Common myeloid progenitor, CD34-positive (primary cell): ENCODE measurements at regions not wholly inside any gene's neighbourhood (a gene's known extent, or its start where the extent isn't known, plus 50 kb on each side); places are given as distances from the start of the nearest gene placed in this dataset.

Experiments used
- CTCF ChIA-PET: fragments of 350-600 bp; sonication (Branson Sonifier 250); formaldehyde crosslinking; loops from one replicate; lab custom pipeline; 2021; ENCODE audit warnings: antibody characterized with exemption; lab: Charles Lee
- POLR2A ChIA-PET: fragments of 350-600 bp; sonication (Branson Sonifier 250); formaldehyde crosslinking; loops from one replicate; lab custom pipeline; 2021; ENCODE audit warnings: antibody characterized with exemption; lab: Charles Lee
- DNase-seq, 3 donors: peaks; one replicate each; pipeline versions ENCODE4 v3.0.0 to v3.0.0-alpha.2; 2013
- H3K27ac ChIP-seq, 2 experiments: 1 replicate in 1 of 2; 2 replicates in 1 of 2; pipeline ENCODE4 v1.7.0; 2013; ENCODE audit warnings: inconsistent platforms in 2 of 2, low read length in 2 of 2, mild to moderate bottlenecking in 2 of 2, low read depth in 1 of 2, moderate library complexity in 1 of 2; ENCODE audit not compliant: severe bottlenecking in 2 of 2, insufficient read depth in 1 of 2, poor library complexity in 1 of 2
- H3K27me3 ChIP-seq, 5 experiments: replicated peaks in 2 of 5; 1 replicate in 3 of 5; 2 replicates in 2 of 5; pipeline versions ENCODE4 v1.6.1 to v1.7.0; 2013; ENCODE audit warnings: low read length in 4 of 5, mild to moderate bottlenecking in 2 of 5, moderate library complexity in 2 of 5, inconsistent platforms in 1 of 5; ENCODE audit not compliant: insufficient read depth in 5 of 5, control insufficient read depth in 4 of 5
- H3K36me3 ChIP-seq, 4 experiments: 1 replicate in 2 of 4; 2 replicates in 2 of 4; pipeline versions ENCODE4 v1.6.1 to v1.7.0; 2013; ENCODE audit warnings: low read length in 3 of 4, control low read depth in 1 of 4, mild to moderate bottlenecking in 1 of 4; ENCODE audit not compliant: control insufficient read depth in 4 of 4, insufficient read depth in 4 of 4
- H3K4me1 ChIP-seq, 4 experiments: 1 replicate in 3 of 4; 2 replicates in 1 of 4; pipeline versions ENCODE4 v1.6.1 to v1.7.1; 2013; ENCODE audit warnings: low read length in 3 of 4, mild to moderate bottlenecking in 3 of 4, control low read depth in 1 of 4, inconsistent platforms in 1 of 4, moderate library complexity in 1 of 4; ENCODE audit not compliant: control insufficient read depth in 4 of 4, insufficient read depth in 4 of 4; ENCODE audit errors: control extremely low read depth in 1 of 4
- H3K4me3 ChIP-seq, 7 experiments: 1 replicate in 4 of 7; 2 replicates in 3 of 7; pipeline versions ENCODE4 v1.5.1 to v1.7.0; 2013; ENCODE audit warnings: mild to moderate bottlenecking in 7 of 7, low read length in 6 of 7, moderate library complexity in 6 of 7, inconsistent platforms in 2 of 7, low read depth in 2 of 7, control low read depth in 1 of 7; ENCODE audit not compliant: insufficient read depth in 4 of 7, control insufficient read depth in 1 of 7; ENCODE audit errors: extremely low read depth in 1 of 7
- H3K9me3 ChIP-seq, 5 experiments: 1 replicate in 4 of 5; 2 replicates in 1 of 5; pipeline versions ENCODE4 v1.6.1 to v1.7.1; 2013; ENCODE audit warnings: low read length in 4 of 5, mild to moderate bottlenecking in 2 of 5, inconsistent platforms in 1 of 5, low read depth in 1 of 5, moderate library complexity in 1 of 5; ENCODE audit not compliant: control insufficient read depth in 4 of 5, insufficient read depth in 2 of 5; ENCODE audit errors: control extremely low read depth in 1 of 5
- WGBS: methylation state at CpG from one replicate; pipeline ENCODE4 v1.1.5; 2013; ENCODE audit not compliant: insufficient coverage; 5-methylcytosine and 5-hydroxymethylcytosine counted together

DNA sequence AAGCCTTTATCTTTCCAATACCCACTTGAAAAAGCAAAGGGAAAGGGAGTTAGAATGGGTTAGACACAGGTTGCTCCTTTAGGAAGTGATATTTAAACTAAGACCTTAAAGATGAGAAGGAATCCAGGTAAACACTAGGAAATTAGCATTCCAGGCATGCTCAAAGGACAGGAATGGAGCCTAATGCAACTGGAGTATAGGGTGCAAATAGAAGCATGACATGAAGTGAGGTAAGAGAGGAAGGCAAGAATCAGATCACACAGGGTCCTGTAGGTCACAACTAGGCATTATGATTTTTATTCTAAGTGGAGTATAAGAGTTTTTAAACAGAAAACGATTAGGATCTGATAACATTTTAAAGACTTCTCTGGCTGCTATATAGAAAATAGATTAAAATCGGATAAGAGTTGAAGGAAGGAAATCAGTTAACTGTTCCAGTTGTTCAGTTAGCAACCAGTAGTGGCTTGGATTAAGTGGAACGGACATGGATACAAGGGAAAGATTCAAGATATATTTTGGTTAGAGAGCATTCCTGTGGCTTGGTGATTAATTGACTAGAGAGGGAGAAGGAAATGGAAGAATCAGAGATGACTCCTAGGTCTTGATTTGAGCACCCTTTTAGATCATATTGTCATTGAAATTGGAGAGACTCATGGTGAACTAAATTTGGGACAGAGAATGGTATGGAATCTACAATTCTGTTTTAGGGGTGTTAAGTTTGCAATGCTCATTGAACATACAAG, 95.9 kb downstream of the FBXO4 start:
- H3K27me3 ChIP-seq = peaks cover 0 to 7% (median 2%) of the 10 kb centered on the region in 5 experiments
- peaks cover 0 to 3% (median 0%) of the 10 kb centered on the region in 5 experiments for H3K9me3 ChIP-seq
- POLR2A ChIA-PET = no interaction called here
- CTCF ChIA-PET = no interaction called here
- no peaks in the 10 kb centered on the region for H3K4me1 ChIP-seq
- H3K36me3 ChIP-seq = no peaks in the 10 kb centered on the region
- 69% methylated on average over 3 of the region's 3 CpGs for WGBS
- DNase-seq = no peak
- H3K4me3 ChIP-seq = no peak overlapping the region
- no peak overlapping the region for H3K27ac ChIP-seq

DNA sequence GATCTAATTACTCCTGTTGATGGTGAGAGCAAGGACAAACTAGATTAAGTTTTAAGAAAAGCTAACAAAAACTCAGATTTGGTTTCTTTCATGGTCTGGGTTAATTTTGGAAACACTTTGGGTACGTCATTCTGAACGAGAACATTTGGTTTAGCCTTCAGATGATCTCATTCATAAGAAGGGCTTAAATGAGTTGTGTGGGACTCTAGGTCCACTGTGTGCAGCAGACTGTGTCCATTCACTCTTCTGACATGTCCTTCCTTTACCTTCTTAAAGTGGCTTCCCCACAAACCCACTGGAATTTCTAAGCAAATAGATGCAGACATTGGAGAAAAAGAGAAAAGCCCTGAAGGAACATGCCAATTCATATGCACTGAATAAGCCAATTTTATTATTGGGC, 96.8 kb downstream of the FBXO4 start:
- POLR2A ChIA-PET = no interaction called here
- DNase-seq = no peak
- Histone ChIP-seq H3K27me3 (peaks cover 0 to 7% (median 2%) of the 10 kb centered on the region in 5 experiments), H3K4me3 (no peak overlapping the region), H3K4me1 (no peaks in the 10 kb centered on the region), H3K36me3 (no peaks in the 10 kb centered on the region), H3K9me3 (peaks cover 0 to 3% (median 0%) of the 10 kb centered on the region in 5 experiments), H3K27ac (no peak overlapping the region)
- CTCF ChIA-PET = no interaction called here
- WGBS = 83% methylated on average over 2 of the region's 2 CpGs

DNA sequence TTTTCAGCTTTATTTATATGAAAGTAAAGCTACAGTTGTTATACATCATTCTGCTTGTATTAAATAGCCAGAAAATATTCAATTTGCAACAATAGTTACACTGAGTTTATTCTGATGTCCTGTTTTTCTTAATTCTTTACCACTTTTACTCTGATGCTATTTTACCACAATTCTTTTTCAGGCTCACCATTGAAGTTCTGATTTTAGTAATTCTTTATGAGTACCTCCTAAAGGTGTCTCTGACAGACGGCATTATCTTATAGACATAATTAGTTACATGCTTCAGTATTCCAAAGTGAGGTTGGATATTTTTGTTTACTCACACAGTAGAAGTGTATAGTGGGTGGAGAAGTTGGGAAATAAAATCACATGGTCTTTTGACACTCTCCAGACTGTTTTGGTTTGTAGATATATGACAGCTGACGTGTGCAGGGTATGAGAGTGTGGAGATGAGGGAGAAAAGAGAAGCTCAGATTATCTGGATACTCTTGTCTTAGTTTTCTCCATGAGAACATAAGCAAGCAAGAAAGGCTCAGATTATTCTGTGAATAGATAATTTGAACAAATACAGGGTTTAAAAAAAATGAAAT, 97.4 kb downstream of the FBXO4 start:
- ChIA-PET CTCF (no interaction called here), POLR2A (no interaction called here)
- H3K9me3 ChIP-seq = peaks cover 0 to 3% (median 0%) of the 10 kb centered on the region in 5 experiments
- WGBS = no CpG with 5 or more reads among the region's 2 CpGs
- no peak overlapping the region for H3K4me3 ChIP-seq
- no peaks in the 10 kb centered on the region for H3K36me3 ChIP-seq
- H3K27ac ChIP-seq = no peak overlapping the region
- H3K27me3 ChIP-seq = peaks cover 0 to 7% (median 2%) of the 10 kb centered on the region in 5 experiments
- H3K4me1 ChIP-seq = no peaks in the 10 kb centered on the region
- no peak for DNase-seq

DNA sequence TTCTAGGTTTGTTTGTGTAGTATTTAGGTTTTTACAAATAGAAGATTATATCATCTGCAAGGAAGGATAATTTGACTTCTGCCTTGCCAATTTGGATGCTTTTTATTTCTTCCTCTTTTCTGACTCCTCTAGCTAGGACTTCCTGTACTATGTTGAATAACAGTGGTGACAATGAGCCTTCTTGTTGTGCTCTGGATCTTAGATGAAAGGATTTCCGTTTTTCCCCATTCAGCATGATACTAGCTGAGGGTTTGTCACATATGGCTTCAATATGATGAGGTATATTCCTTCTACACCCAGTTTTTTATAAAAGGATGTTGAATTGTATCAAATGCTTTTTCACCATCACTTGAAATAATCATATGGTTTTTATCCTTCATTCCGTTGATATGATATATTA, 101.4 kb downstream of the FBXO4 start:
- CTCF ChIA-PET = no interaction called here

DNA sequence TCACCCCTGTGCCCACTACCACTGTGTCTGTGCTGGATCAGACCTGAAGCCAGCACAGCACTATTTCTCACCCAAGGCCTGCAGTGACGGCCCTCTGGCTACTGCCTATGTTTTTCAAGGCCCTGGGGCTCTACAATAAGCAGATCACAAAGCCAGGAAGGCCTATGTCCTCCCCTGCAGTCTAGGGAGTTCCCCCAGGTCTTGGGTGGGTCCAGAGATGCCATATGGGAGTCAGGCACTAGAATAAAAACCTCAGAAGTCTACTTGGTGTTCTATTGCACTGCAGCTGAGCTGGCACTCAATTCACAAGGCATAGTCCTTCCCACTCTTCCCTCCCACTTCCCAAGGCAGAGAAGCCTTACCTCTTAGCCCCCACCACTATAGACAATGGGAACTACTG, 107.1 kb downstream of the FBXO4 start:
- H3K4me1 ChIP-seq = no peaks in the 10 kb centered on the region
- WGBS = 90% methylated on average over 1 of the region's 1 CpG
- no peak for DNase-seq
- no peak overlapping the region for H3K27ac ChIP-seq
- H3K4me3 ChIP-seq = no peak overlapping the region
- no peaks in the 10 kb centered on the region for H3K36me3 ChIP-seq
- peaks cover 0 to 1% (median 0%) of the 10 kb centered on the region in 5 experiments for H3K27me3 ChIP-seq
- ChIA-PET POLR2A (no interaction called here), CTCF (no interaction called here)
- no peaks in the 10 kb centered on the region for H3K9me3 ChIP-seq

More for the DNA sequence above, 101.4 kb downstream of the FBXO4 start:
- WGBS = no CpG with 5 or more reads among the region's 2 CpGs
- POLR2A ChIA-PET = no interaction called here
- Histone ChIP-seq H3K4me3 (no peak overlapping the region), H3K4me1 (no peaks in the 10 kb centered on the region), H3K27me3 (peaks cover 0 to 2% (median 2%) of the 10 kb centered on the region in 5 experiments), H3K36me3 (no peaks in the 10 kb centered on the region), H3K27ac (no peak overlapping the region), H3K9me3 (peaks cover 0 to 3% (median 0%) of the 10 kb centered on the region in 5 experiments)
- DNase-seq = no peak

DNA sequence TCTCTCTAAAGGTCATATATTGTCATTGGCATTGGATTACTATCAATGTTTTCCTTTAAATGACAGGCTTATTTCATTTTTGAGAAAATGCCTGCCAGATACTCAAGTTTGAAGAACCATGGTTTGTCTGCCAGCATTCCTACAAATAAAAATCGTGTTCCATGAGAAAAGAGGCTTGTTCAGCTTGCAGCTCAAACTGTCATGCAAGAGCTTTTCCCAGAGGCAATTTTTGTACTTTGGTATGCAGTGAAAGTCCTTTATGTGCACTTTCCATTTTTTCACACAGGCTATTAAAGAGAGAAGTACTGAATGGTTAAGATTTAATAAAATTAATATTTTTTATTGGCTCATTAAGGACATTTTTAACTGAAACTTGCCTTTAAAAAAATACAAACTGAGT, 110.4 kb downstream of the FBXO4 start:
- peaks cover 0 to 7% (median 0%) of the 10 kb centered on the region in 5 experiments for H3K27me3 ChIP-seq
- POLR2A ChIA-PET = no interaction called here
- no peaks in the 10 kb centered on the region for H3K4me1 ChIP-seq
- 88% methylated on average over 1 of the region's 1 CpG for WGBS
- no peaks in the 10 kb centered on the region for H3K9me3 ChIP-seq
- no peak overlapping the region for H3K4me3 ChIP-seq
- CTCF ChIA-PET = no interaction called here
- no peak for DNase-seq
- no peaks in the 10 kb centered on the region for H3K36me3 ChIP-seq
- H3K27ac ChIP-seq = no peak overlapping the region

DNA sequence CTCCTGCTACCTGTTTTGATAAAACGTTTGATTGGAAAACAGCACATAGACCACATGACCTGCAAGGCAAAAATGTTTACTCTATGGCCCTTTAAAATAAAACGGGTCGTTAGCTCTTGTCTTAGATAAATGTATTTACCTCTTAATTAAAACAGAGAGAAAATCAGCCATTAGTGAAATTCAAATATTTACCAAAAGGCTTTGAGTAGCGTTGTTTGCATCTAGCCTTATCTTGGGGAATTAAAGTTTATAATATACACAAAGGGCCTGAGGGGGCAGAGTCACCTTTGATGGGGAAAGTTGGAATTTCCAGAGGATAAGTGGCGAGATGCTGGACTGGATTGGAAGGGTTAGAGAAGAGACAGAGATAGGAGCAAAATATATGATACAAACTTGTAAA, 111.3 kb downstream of the FBXO4 start:
- CTCF ChIA-PET = no interaction called here
- no peak overlapping the region for H3K27ac ChIP-seq
- no peaks in the 10 kb centered on the region for H3K9me3 ChIP-seq
- H3K27me3 ChIP-seq = peaks cover 0 to 7% (median 0%) of the 10 kb centered on the region in 5 experiments
- POLR2A ChIA-PET = no interaction called here
- H3K4me1 ChIP-seq = no peaks in the 10 kb centered on the region
- no peaks in the 10 kb centered on the region for H3K36me3 ChIP-seq
- no CpG with 5 or more reads among the region's 5 CpGs for WGBS
- no peak for DNase-seq
- no peak overlapping the region for H3K4me3 ChIP-seq
